NCI-H146 treated with DMSO at 0.1 percent for 48 hours (cell line): ENCODE measurements at regions not wholly inside any gene's neighbourhood (a gene's known extent, or its start where the extent isn't known, plus 50 kb on each side); places are given as distances from the start of the nearest gene placed in this dataset.

ENCODE experiments used
- DNase-seq: peaks from one replicate; lab custom pipeline; 2025; ENCODE audit not compliant: unreplicated experiment; lab: John Stamatoyannopoulos, UW

DNA sequence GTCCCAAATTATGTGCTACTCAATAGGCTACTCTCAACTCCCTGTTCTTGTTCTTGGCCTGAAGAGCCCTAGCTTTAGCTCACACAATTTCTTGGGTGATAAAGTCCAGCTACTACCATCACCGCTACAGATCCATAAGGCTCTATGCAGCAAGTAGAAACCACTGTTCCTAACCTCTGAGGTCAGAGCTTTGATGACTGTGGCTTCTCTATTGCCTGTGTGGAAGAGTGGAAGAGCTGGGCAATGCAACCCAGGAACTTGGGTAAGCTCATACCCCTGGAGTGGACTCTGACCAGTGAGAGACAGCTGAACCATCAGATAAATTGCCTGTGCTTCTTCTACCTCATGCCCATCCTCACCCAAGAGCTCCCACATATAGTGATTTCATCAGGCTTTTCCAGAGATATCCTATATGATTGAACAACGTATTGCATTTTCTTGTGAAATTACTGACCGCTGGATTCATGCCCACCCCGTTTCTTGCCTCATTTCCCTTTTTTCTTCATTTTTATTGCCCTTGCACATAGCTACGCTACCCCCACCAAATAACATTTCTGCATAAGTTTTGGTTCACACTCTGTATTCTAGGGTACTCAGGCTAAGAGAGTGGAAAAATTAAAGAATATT lies 172.3 kb upstream of the MBNL1 start:
- DNase-seq, result no peak

DNA sequence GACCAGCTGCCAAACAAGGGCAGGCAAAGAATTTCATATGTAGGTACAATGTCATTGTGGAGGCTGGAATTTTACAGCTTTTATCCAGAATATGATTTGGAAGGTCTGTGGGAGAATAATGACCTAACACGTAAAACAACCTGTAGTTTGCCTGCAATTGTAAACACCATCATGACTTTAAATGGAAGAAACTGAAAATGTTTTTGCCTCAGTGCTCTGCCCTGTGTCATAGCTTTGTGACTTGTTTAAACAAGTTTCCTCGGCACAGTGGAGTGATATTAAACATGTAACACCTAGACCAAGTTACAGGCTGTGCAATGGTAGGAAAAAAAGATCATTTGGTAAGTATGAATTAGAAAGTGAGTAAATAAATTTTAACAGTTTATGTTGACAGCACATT lies 171.6 kb upstream of the MBNL1 start:
- DNase-seq, result no peak

DNA sequence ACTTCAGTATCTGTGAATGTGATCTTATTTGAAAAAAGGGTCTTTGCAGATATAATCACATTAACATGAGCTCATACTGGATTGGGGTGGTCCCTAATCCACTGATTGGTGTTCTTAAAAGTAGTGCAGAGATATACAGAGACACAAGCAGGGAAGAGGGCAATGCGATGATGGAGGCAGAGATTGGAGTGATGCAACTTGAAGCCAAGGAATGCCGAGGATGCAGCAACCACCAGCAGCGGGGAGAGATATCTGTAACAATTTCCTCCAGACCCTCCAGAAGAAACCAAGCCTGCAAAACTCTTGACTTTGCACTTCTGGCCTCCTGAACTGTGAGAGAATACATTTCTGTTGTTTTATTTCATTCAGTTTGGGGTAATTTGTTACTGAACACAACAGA lies 171.0 kb upstream of the MBNL1 start:
- no peak for DNase-seq

DNA sequence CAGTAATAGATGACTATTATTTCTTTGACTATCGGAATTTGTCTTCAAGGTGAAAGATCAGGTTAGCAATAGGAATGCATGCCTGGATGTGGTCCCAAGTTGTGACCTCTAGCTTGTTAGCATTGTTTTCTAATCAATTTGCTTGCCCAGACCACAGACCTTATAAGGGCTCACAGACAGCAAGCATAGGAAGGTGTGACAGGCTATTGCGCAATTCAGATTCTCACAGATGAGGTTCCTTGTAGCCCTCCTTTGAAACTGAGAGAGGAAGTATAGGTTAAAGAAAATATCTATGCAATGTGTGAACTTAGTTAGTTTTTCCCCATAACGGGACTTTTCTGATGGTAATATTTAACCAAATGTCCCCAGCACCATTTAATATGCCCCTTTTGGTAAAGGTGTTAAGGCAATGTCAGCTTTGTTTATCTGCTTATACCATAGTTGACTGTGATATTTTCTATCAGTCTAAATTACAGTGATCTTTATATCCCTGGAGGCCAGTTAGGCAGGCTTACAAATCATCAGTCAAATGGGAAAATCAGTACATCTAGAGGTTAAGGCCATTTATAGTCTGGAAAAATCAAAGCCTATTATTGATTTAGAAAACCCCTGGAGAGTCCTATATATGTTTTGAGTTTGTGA lies 168.1 kb upstream of the MBNL1 start:
- no peak for DNase-seq

DNA sequence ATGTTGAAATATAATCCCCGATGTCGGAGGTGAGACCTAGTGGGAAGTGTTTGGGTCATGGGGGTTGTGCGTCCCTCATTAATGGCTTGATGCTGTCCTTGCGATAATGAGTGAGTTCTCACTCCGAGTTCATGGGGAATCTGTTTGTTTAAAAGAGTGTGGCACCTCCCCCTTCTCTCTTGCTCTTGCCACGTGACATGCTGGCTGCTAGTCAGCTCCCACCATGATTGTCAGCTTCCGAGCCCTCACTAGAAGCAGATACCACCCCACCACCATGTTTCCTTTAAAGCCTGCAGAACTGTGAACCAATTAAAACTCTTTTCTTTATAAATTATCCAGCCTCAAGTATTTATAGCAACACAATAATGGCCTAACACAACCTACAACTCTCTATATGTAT lies 166.3 kb upstream of the MBNL1 start:
- DNase-seq, result no peak

DNA sequence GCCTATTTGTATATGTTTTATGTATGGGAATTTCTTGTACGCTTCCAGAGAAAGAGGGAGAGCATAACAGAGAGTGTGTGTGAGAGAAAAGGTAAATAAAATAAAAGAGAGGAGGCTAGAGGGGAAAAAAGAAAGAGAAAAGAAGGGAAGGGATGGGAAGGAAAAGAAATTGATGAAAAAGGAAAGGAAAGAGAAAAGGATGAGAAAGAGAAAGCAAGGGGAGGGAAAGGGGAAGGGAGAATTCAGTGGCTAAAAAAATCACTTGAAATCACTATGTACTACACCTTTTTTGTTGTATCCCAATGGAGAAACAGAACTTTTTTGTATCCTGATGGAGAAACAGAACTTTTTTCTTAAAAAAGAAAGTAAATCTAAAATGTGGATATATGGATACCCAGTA lies 165.5 kb upstream of the MBNL1 start:
- no peak for DNase-seq

DNA sequence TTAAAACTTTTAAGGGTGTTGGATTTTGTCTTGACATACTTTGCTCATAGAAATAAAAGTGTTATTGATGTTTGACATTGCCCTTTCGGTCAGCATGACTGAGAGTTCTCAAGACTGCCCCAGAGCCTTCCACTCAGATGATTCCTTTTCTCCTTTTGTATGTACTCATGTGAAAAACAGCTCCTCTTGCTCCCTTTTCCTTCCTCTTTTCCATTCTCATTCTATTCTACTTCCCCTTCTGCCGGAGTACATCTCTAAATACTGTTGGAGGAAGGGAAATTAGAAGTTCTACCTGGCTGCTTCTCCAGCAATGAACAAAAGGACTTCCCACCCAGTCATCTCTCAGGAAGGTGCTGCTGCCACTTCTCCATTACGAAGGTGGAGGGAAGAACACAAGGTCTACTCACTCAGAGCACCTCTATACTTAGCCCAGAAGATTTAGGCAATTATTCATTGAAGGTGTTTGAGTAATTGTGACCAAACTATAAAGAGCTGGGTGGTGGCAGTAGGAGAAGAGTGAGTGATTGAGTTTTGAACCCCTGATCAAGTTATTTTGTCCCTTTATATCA lies 163.8 kb upstream of the MBNL1 start:
- DNase-seq, result no peak

DNA sequence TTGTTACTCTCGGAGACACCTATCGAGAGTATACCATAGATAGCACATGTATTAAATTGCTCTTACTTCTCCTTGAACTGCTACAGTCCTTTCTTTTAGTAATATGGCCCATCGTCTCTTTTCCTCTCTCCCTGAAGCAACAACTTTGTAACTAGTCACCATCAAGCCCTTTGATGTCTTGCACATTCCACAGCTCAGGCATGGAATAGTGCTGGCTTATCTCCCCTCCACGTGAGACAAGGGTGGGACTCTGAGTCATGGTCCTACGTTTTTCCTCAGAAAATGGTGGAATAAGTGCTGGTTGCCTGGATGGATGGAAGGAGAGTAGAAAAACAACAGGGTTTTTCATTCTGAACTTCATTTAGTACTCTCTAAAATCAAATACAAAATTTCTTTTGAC lies 163.3 kb upstream of the MBNL1 start:
- DNase-seq, result no peak

DNA sequence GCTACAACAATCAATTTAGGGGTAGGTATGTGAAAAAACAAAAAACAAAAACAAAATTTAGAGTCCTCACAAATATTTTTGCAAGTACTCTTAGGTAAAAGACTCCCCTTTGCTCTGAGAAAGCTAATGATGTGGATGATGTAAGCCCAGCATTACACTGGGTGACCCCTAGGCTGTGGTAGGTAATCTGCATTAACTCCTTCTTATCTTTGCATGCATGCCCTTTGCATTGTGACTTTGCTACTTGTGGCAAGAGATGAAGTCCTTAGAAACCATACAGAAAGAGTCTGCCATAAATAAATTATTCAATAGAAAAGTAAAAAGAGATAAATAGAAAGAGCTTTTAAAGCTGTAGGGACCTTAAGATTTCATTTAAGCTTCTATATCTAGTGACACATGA lies 159.7 kb upstream of the MBNL1 start:
- DNase-seq, result no peak

DNA sequence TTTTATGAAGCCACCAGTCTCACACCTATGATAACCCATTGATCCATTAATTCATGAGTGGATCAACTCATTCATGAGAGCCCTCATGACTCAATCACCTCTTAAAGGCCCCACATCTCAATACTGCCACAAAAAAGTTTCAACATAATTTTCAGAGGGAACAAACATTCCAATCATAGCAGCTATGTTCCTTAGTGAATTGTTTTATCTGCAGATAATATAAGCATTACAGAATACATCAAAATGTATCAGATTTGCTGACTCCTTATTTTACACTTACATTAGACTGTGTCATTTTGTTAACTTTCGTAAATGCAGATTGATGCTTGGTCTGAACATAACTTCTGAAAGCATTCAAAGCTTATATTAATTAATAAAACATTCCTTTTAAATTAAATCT lies 155.3 kb upstream of the MBNL1 start:
- DNase-seq, result no peak

DNA sequence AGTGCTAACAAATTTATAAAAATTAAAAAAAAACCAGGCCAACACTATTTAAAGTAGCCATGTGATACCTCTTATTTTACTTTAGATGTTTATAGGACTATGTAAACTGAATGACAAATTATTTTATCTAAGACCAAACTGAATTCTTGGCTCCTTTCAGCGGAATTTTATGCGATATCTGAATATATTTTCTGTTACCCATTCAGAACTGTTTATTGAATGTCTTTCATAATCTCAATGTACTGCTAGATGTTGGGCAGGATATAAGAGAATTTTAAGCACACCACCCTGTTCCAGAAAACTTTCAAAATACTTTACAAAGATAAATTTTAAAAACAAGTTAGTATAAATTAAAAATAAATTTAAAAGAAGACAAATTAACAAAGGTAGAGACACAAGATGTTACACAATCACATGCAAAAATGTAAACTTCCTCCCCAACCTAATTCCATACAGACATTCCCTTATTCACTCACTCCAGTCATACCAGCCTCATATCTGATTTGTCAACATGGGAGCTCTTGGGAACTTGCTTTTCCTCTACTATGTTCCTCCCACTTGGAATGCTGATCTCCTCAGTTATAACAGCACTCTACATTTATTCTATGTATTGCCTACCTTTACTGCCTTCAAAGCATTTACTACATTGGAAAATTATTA lies 154.6 kb upstream of the MBNL1 start:
- no peak for DNase-seq

DNA sequence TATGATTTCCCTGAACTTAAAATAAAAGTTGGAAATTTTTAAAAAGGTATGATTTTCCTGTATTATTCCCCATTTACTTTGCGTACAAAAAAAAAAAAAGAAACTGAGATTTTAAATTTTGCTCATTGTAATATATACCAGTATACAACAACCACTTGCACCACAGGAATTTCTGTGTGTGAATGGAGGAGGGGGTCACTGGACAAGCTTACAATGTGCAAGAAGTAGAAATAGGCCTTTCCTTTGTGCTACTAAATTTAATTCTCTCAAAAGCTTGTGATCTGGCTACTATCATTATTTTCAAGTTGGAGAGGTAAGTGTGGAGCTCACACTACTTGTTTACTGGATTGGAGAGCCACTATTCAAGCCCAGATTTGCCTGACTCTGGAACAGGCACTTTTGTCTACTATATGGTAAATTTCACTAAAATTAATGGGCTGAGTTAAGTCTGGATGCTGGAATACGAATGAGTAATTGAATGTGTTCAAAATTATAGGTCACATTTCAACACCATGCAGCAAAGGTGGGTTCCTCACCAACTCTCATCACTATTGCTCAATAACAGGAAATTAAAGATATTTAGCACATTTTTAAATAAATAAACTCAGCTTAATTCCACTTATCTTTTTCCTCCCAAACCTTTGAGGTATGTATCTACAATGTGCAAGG lies 148.0 kb upstream of the MBNL1 start:
- DNase-seq, result no peak

DNA sequence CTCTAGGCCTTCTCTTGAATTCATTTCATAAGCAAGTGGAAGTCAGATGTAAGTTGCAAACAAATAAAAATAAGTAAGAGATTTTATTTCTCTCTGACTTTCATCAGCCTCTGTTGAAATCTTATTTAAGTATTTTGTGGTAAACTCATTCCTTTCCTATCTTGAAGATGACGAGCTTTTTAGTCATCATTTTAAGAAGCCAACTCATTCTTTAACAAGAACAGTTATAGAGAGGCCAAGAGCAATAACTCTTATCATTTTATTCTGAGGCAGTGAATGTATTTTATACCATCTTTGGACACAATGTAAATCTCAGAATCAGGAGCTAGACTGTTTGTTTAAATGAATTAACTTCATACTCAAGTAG lies 147.5 kb upstream of the MBNL1 start:
- no peak for DNase-seq

DNA sequence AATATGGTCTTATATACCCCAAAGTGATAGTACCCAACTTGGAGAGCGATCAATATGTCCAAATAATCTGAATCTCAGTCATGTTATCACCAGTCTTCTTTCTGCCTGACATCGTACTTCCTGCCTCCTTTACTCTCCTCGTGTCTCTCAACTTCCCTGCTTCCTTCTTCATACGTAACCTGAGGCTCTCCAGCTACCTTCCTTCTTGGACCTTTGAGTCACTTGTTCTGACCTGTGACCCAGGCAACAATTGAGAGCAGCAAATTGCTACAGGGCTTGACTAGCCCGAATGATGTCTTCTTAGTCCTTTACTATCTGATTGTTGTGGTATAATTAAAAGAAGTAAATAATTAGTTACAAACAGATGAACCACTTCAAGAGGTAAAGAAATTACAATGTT lies 145.9 kb upstream of the MBNL1 start:
- no peak for DNase-seq

DNA sequence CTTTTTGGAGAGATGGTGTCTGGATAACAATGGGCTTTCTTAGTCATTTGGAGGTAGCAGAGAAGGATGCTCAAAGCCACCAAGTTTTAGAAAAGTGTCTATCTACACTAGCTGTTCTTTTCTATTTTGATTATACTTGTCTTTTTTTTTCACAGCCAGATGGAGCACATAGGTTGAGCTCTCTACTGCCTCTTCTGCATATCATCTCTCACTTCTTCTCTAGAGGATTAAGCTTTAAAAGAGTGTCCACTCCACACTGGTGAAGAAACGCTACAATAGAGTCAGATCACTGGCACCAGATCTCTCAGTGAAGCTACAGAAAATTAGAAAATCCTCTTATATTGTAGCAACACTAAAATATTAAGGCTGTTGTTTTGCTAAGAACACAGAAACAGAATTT lies 145.3 kb upstream of the MBNL1 start:
- DNase-seq, result no peak

DNA sequence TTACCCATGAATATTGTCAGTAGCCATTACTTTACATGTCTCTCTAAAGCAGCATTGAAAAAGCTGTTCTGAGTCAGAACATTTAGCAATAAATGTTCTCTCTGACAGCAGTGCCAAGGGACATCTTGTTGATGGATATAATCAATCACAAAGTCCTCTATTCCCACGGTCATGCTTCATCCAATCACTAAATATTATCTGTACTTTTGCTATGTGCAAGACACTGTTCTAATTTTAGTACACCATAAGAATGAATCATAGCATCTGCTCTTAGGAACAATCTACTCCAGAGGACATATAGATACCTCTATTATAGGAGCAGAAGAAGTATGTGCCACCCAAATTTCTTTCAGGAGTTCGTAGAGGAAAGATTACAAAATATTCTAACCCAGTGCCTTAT lies 142.5 kb upstream of the MBNL1 start:
- DNase-seq, result no peak

DNA sequence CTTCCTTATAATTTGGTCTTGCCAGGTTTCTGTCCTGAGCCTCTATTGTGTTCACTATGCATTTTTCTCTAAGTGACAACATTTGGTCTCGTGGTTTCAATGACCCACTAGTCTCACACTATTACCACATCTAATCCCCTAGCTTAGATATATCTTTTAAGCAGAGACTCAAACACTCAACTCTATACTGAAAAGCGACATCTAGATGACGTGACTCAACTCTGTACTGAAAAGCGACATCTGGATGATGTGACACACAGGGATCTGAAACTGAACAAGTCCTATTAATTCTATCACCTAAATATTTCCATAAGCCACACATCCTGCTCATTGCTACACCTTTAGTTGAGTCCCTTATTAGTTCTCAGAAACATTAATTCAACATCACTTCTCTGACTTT lies 141.7 kb upstream of the MBNL1 start:
- DNase-seq, result no peak

DNA sequence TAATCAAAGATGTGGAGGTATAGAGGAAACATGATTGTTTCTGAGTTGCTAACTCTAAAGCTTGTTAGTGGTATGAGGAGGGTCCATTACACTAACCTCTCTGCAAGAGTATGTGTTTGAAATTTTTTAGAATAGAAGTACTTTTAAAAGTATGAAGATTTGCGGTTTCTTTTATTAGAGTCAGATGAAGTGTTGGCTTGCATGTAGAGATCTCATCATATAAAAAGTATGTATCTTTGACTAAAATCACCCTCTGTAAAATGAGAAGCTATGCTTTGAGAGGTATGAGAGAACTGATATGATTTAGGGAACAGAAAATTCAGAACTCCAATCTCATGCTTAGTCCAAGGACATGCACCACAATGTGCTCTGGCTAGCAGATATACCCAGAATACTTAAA lies 140.4 kb upstream of the MBNL1 start:
- DNase-seq, result no peak

DNA sequence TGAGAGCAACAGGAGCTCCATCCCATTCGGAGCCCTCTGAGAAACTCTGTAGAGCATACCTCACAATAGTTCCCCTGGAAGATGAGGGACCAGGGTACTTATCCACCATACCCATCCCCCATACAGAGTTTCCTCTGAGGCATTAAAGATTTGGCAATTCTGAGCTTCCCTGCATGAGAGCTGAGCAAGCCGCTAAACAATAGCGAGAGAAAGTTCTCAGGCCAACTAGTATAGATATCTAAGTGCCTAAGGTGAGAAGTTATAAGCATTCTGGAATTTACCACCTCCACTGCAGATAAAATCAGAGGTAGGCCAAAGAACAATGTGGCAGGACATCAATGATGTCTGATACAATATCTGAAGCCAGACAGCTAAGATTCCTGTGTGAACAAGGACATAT lies 129.1 kb upstream of the MBNL1 start:
- DNase-seq, result no peak

DNA sequence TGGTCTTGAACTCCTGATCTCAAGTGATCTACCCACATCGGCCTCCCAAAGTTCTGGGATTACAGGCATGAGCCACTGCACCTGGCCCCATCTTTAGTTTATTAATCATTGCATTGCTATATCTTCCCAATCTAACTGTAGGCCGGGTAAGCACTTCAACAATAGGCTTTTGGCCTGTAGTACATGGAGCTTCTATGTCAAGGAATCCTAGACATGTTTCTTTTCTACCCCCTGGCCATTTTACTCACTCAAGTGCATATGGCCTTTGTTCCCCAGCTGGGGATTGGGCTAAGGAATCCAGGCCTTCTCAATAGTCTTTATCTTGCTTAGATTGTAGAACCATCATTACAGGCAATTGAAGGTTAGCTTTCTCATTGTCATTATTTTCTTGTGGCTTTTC lies 122.3 kb upstream of the MBNL1 start:
- no peak for DNase-seq

DNA sequence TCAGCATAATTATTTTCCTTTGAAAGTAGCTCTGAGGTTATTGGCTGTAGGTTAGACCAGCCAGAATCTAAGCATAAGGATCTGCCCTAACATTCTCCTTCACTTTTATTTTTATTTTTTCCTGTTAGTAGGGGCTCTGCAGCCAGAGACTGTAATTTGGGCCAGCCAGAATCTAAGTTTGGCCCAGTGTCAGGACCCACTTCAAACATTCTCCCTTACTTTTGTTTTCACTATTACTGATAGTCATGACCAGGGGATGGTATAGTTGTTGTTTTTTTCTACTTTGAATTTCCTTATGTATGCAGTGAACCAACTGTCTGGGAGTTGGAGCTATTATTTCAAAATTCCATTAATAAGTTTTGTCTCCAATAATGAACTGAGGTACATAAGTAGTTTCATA lies 121.0 kb upstream of the MBNL1 start:
- DNase-seq, result no peak

DNA sequence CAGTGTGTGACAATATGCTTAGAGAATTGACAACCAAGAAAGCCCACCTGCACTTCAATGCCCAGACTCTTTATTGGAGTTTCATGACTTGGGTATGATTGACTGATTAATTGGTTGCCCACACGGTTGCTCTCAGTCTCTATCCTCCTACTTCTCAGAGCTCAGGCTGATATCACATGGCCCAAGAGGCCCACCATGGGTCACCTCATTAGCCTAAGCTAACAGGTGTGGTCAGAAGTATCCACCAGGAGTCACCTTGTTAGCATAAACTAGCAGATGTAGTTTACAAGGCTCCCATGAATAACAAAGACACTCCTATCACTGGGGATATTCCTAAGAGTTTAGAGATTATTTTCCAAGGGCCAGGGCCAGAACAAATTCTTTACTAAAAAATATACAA lies 120.2 kb upstream of the MBNL1 start:
- DNase-seq, result no peak
